PC-3 (cell line): ENCODE measurements at regions not wholly inside any gene's neighbourhood (a gene's known extent, or its start where the extent isn't known, plus 50 kb on each side); places are given as distances from the start of the nearest gene placed in this dataset.

Experiments
- ATAC-seq: fragments of 200-7000 bp; cut with Tn5 transposase; 2 replicates; pipeline ENCODE4 v1.9.1; 2020; ENCODE audit warnings: mild to moderate bottlenecking, moderate library complexity
- BruUV-seq: library from RNA; stranded (reverse); fragments of 400-500 nt; replicated peaks from 2 replicates; lab custom pipeline; 2021; lab: Mats Ljungman, UMichigan
- CTCF ChIA-PET: fragments of 300-600 bp; sonication (Branson Sonifier 250); formaldehyde crosslinking; loops from one replicate; lab custom pipeline; 2022; ENCODE audit warnings: antibody characterized with exemption; lab: Charles Lee
- POLR2A ChIA-PET: fragments of 300-600 bp; sonication (Branson Sonifier 250); formaldehyde crosslinking; loops from one replicate; lab custom pipeline; 2022; ENCODE audit warnings: antibody characterized with exemption; ENCODE audit not compliant: unreplicated experiment; lab: Charles Lee
- DNase-seq: peaks from one replicate; pipeline ENCODE4 v3.0.0-alpha.2; 2015
- H2AFZ ChIP-seq: fragments of 300-600 bp; sonication (generic); 2 replicates; pipeline ENCODE4 v1.6.0; 2016; ENCODE audit warnings: antibody characterized with exemption, low read length
- H3F3A ChIP-seq: fragments of 300-600 bp; sonication (generic); one replicate; pipeline ENCODE4 v1.6.0; 2017; ENCODE audit warnings: antibody characterized with exemption, low read length, control low read depth, mild to moderate bottlenecking; ENCODE audit not compliant: unreplicated experiment
- H3K27ac ChIP-seq: fragments of 300-600 bp; sonication (generic); 2 replicates; pipeline ENCODE4 v1.5.1; 2016; ENCODE audit warnings: mild to moderate bottlenecking, low read length
- H3K27me3 ChIP-seq: fragments of 300-600 bp; sonication (generic); 2 replicates; pipeline ENCODE4 v1.6.1; 2016; ENCODE audit warnings: low read length, mixed read lengths
- H3K36me3 ChIP-seq: fragments of 300-600 bp; sonication (generic); 2 replicates; pipeline ENCODE4 v1.6.1; 2016; ENCODE audit warnings: low read depth, mixed run types, low read length, mixed read lengths
- H3K4me1 ChIP-seq: fragments of 300-600 bp; sonication (generic); 2 replicates; pipeline ENCODE4 v1.5.1; 2016; ENCODE audit warnings: low read length; ENCODE audit not compliant: insufficient read depth
- H3K4me2 ChIP-seq: fragments of 300-600 bp; sonication (generic); 2 replicates; pipeline ENCODE4 v1.6.0; 2016; ENCODE audit warnings: low read length
- H3K4me3 ChIP-seq: fragments of 300-600 bp; sonication (generic); 2 replicates; pipeline ENCODE4 v1.5.1; 2016; ENCODE audit warnings: mild to moderate bottlenecking, low read length, mixed read lengths
- H3K79me2 ChIP-seq: fragments of 300-600 bp; sonication (generic); 2 replicates; pipeline ENCODE4 v1.6.1; 2017; ENCODE audit warnings: low read length, mixed read lengths
- H3K9ac ChIP-seq: fragments of 300-600 bp; sonication (generic); 2 replicates; pipeline ENCODE4 v1.6.0; 2016; ENCODE audit warnings: mild to moderate bottlenecking, low read length
- H3K9me2 ChIP-seq: fragments of 300-600 bp; sonication (generic); replicated peaks from 2 replicates; pipeline ENCODE4 v1.6.1; 2016; ENCODE audit warnings: mixed run types, low read length, mixed read lengths
- H3K9me3 ChIP-seq: fragments of 300-600 bp; sonication (generic); 2 replicates; pipeline ENCODE4 v1.6.1; 2016; ENCODE audit warnings: low read length, mixed read lengths
- H4K20me1 ChIP-seq: fragments of 300-600 bp; sonication (generic); 2 replicates; pipeline ENCODE4 v1.6.1; 2016; ENCODE audit warnings: low read length, mixed read lengths
- CTCF ChIP-seq: fragments of 300-600 bp; sonication (generic); conservative IDR thresholded peaks from 2 replicates; pipeline ENCODE4 v1.5.1; 2017; ENCODE audit warnings: antibody characterized with exemption, low read depth, mild to moderate bottlenecking, low read length
- EZH2 ChIP-seq: fragments of 300-600 bp; sonication (generic); IDR thresholded peaks from one replicate; pipeline ENCODE4 v1.6.1; 2017; ENCODE audit warnings: antibody characterized with exemption, mild to moderate bottlenecking, low read length; ENCODE audit not compliant: unreplicated experiment
- EZH2phosphoT487 ChIP-seq: fragments of 300-600 bp; sonication (generic); IDR thresholded peaks from 2 replicates; pipeline ENCODE4 v1.6.1; 2018; ENCODE audit warnings: mild to moderate bottlenecking, antibody characterized with exemption, low read length, borderline replicate concordance
- intact Hi-C: fragments of 100-400 bp; cut with micrococcal nuclease; formaldehyde crosslinking; loops from 2 replicates; pipeline ENCODE4 v1.9.0; 2023

- Histone ChIP-seq H3K9ac (no peak overlapping the region), H3K27ac (no peak overlapping the region), H3K9me2 (no peaks in the 10 kb centered on the region), H3K4me2 (no peak overlapping the region), H3K27me3 (no peaks in the 10 kb centered on the region), H3K36me3 (no peaks in the 10 kb centered on the region), H4K20me1 (no peaks in the 10 kb centered on the region), H3F3A (no peaks in the 10 kb centered on the region), H3K9me3 (no peaks in the 10 kb centered on the region), H3K4me1 (no peaks in the 10 kb centered on the region), H3K4me3 (no peak overlapping the region), H2AFZ (no peak overlapping the region), H3K79me2 (no peaks in the 10 kb centered on the region)
- BruUV-seq, result no TSS peak
- TF ChIP-seq EZH2, result no peak
- no peak for TF ChIP-seq CTCF
- no peak for TF ChIP-seq EZH2phosphoT487
- ATAC-seq (no peak), DNase-seq (no peak)
- CTCF ChIA-PET, result no interaction called here
- intact Hi-C loops, result no loop called here
- POLR2A ChIA-PET, result no interaction called here
Observed at GRCh38 chr10:33483816-33484190, 149.3 kb upstream of the NRP1 start.

GRCh38 chr10:33483124-33483815 is 148.8 kb upstream of the NRP1 start:
- no peaks in the 10 kb centered on the region for H3K4me1 ChIP-seq
- no peaks in the 10 kb centered on the region for H3K36me3 ChIP-seq
- H4K20me1 ChIP-seq, result no peaks in the 10 kb centered on the region
- H3F3A ChIP-seq, result no peaks in the 10 kb centered on the region
- H3K4me2 ChIP-seq, result no peak overlapping the region
- no peak overlapping the region for H3K9ac ChIP-seq
- ATAC-seq (no peak), DNase-seq (no peak)
- H3K79me2 ChIP-seq, result no peaks in the 10 kb centered on the region
- no peak overlapping the region for H2AFZ ChIP-seq
- no peaks in the 10 kb centered on the region for H3K27me3 ChIP-seq
- CTCF ChIA-PET, result no interaction called here
- H3K4me3 ChIP-seq, result no peak overlapping the region
- no peak overlapping the region for H3K27ac ChIP-seq
- no peaks in the 10 kb centered on the region for H3K9me2 ChIP-seq
- BruUV-seq, result no TSS peak
- TF ChIP-seq EZH2phosphoT487 (no peak), EZH2 (no peak), CTCF (no peak)
- POLR2A ChIA-PET, result no interaction called here
- no peaks in the 10 kb centered on the region for H3K9me3 ChIP-seq
- intact Hi-C loops, result no loop called here

GRCh38 chr10:33482486-33482885 is 148.0 kb upstream of the NRP1 start:
- Histone ChIP-seq H4K20me1 (no peaks in the 10 kb centered on the region), H3K4me3 (no peak overlapping the region), H3K9me3 (no peaks in the 10 kb centered on the region), H3K9ac (no peak overlapping the region), H3K9me2 (no peaks in the 10 kb centered on the region), H3K4me1 (0 out of 2 replicates have a peak, but pooled peaks cover 4% of the 10 kb centered on the region), H3K79me2 (no peaks in the 10 kb centered on the region), H3K36me3 (no peaks in the 10 kb centered on the region), H2AFZ (no peak overlapping the region), H3K4me2 (no peak overlapping the region), H3K27ac (no peak overlapping the region), H3F3A (no peaks in the 10 kb centered on the region), H3K27me3 (no peaks in the 10 kb centered on the region)
- CTCF ChIA-PET, result no interaction called here
- intact Hi-C loops, result no loop called here
- ATAC-seq, result no peak
- BruUV-seq, result no TSS peak
- DNase-seq, result no peak
- POLR2A ChIA-PET, result interaction anchor here (0.6 kb wide), 1 partner anchor 155 kb away, joined by 6 read pairs; no protein-coding TSS in a partner anchor
- TF ChIP-seq CTCF, result no peak
- TF ChIP-seq EZH2phosphoT487, result no peak
- TF ChIP-seq EZH2, result no peak
